ENCODE measurements at regions not wholly inside any gene's neighbourhood (a gene's known extent, or its start where the extent isn't known, plus 50 kb on each side); places are given as distances from the start of the nearest gene placed in this dataset.

GRCh38 chr1:208944981-208945451 lies 638.5 kb upstream of the CAMK1G start:
- TF ChIP-seq CTCF (IDR thresholded peaks at IDR 0.05; ENCODE audit: borderline replicate concordance, extremely low read depth, low read length, poor library complexity, severe bottlenecking), result no peak
- TF ChIP-seq EZH2 (IDR thresholded peaks at IDR 0.05; ENCODE audit: borderline replicate concordance, low read depth, low read length, severe bottlenecking), result no peak

Data from DND-41 (cell line).